ENCODE measurements at regions not wholly inside any gene's neighbourhood (a gene's known extent, or its start where the extent isn't known, plus 50 kb on each side); places are given as distances from the start of the nearest gene placed in this dataset.
"Not testable (repeated sequence)": the region's sequence is repeated elsewhere in the genome, so short reads cannot be mapped to it uniquely, and the experiment has no call there.

GRCh38 chr3:13137941-13138832, 65.0 kb upstream of the IQSEC1 start:
- DNase-seq (ENCODE audit: low read depth), result no peak

DNA sequence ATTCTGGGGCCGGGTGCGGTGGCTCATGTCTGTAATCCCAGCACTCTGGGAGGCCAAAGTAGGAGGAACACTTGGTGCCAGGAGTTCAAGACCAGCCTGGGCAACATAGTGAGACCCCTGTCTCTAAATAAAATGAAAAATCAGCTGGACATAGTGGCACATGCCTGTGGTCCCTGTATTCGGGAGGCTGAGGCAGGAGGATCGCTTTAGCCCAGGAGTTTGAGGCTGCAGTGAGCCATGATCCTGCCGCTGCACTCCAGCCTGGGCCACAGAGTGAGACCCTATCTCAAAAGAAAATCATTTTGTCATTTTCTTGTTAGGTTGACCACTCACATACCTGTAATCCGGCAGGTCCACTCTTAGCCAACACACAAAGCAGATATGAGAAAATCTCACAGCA, 63.6 kb upstream of the IQSEC1 start:
- not testable (repeated sequence) for DNase-seq (ENCODE audit: low read depth)

DNA sequence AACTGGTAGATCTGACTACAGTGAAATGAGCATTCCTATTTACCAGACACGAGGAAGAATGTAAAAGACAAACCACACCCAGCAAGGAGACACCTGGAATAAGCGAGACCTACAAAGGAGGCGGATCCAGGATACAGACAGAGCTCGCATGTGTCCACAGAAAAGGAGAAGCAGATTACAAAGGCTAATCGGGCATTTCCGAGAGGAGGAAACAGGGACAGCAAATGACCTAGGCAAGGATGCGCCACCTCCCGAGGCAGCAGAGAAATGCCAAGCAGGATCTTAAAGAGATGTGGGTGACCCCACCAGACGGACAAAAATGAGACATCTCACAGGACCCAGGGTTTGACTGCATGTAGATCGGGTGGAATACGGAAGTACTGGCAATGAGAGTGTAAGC, 63.2 kb upstream of the IQSEC1 start:
- no peak for DNase-seq (ENCODE audit: low read depth)

DNA sequence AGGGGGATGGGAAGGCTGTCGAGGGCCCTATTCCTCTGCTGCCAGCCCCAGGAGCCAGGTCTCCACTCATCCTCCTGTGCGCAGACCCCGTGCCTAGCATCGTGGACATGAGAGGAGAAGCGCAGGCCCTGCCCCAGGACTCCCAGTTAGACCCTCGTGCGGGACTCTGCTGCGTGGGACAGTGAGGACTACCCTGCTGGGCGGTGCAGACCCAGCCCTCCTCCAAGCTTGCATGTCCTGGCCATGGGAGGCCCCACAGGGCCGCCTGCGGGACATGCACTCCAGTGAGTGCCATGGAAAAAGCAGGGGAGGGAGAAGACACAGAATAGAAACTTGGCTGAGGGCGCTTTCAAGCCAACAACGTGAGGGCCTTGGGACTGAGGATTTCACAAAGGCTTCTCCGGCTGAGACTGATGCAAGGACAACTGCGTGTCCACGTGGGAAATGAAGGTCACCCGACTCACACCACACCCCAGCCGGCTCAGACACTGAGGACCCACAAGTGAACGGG, 62.6 kb upstream of the IQSEC1 start:
- no peak for DNase-seq (ENCODE audit: low read depth)

- DNase-seq (ENCODE audit: low read depth), result no peak
Measured at GRCh38 chr3:13135251-13135810, 62.1 kb upstream of the IQSEC1 start.

GRCh38 chr3:13134879-13135206, 61.6 kb upstream of the IQSEC1 start:
- no peak for DNase-seq (ENCODE audit: low read depth)

DNA sequence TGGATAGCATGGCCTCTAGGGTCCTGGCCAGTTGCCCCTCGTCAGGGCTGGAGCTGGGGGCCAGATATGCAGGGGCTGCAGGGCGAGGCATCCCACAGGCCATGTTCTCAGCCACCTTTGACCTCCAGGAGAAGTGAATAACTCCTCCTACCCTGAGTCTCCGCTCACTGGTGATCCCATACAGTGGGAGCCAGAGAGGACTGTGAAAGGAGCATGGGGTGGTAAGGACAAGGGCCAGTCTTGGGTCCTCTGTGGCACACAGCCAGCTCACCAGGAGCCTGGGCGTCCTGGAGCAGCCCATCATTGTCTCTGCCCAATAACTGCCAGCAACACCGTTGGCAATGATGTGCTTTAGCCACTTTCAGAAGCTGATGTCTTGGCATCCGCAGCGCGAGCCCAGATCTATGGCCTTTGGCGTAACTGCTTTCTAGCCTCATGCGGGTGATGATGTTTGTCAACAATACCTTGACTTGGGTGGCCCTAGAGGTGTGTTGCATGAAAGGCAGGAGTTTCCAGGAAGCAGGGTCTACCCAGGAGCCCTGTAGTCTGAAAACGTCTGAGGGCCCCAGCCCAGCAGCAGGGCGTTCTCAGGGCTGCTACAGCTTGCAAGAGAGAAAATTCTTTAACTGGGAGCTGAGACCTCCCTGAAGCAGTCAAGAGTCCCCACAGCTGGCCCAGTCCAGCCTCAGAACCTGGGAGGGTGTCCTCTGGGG, 61.1 kb upstream of the IQSEC1 start:
- DNase-seq (ENCODE audit: low read depth), result no peak

- DNase-seq (ENCODE audit: low read depth), result no peak
Measured at GRCh38 chr3:13133471-13133981, 60.3 kb upstream of the IQSEC1 start.

- DNase-seq (ENCODE audit: low read depth), result no peak
Measured at GRCh38 chr3:13132731-13133410, 59.6 kb upstream of the IQSEC1 start.

GRCh38 chr3:13132281-13132680, 59.1 kb upstream of the IQSEC1 start:
- no peak for DNase-seq (ENCODE audit: low read depth)

DNA sequence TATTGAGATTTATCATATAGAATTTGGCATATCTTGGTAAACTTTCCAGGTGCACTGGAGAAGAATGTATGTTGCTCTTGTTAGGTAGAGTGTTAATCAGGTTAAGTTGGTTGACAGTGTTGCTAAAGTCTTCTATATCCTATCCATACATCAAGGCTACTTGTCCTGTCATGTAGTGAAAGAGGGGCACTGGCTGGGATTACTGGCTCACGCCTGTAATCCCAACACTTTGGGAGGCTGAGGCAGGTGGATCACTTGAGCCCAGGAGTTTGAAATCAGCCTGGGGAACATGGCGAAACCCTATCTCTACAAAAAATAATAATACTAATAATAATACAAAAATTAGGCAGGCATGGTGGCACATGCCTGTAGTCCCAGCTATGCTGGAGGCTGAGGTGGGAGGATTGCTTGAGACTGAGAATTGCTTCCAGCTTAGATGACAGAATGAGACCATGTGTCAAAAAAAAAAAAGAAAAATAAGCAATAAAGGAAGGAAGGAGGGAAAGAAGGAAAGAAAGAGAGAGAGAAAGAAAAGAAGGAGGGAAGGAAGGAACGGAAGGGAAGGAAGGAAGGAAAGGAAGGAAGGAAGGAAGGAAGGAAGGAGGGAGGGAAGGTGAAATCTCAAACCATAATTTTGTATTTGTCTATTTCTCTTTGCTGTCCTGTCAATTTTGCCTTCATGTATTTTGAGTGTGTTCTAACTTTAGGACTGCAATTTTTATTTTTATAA, 57.4 kb upstream of the IQSEC1 start:
- no peak for DNase-seq (ENCODE audit: low read depth)

DNA sequence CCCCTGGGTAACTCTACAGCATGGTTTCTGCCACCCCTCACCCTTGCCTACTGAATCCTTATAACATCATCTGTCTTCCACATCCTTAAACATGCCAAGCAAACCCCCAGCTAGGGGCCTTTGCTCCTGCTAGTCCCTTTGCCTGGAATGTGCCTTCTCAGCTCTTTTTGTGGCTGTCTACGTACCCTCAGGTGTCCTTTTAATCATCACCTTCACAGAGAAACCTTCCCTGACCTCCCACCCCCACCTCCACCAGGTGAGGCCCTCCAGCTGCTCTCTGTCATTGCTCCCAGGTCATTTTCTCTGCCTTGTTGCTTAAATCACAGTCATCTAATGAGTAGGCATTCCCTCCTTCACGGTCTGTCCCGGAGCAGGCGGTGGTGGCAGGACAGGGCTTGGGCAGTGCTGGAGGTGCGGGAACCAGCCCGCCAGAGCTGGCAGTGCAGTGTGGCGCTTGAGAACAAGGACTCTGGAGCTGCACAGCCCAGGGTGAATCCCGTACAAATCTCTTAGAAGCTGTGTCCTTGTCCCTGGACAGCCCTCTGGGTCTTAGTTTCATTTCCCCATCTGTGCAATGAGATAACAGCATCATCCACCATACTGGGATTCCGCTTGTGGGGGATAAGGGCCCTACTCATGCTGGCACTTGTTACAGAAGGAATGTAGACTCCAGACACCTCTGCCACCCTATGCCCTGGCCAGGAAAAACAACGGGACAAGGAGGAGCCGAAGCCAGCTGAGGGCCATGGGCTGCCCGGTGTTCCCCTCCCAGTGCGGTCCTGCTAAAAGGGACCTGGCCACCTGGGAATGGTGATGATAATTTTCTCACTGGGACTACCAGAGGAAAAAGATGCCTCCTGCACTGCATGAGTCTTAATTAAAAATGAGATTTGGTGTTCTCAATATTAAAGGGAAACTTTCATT, 52.1 kb upstream of the IQSEC1 start:
- DNase-seq (ENCODE audit: low read depth), result no peak

- no peak for DNase-seq (ENCODE audit: low read depth)
Measured at GRCh38 chr3:13124631-13125030, 51.4 kb upstream of the IQSEC1 start.

DNA sequence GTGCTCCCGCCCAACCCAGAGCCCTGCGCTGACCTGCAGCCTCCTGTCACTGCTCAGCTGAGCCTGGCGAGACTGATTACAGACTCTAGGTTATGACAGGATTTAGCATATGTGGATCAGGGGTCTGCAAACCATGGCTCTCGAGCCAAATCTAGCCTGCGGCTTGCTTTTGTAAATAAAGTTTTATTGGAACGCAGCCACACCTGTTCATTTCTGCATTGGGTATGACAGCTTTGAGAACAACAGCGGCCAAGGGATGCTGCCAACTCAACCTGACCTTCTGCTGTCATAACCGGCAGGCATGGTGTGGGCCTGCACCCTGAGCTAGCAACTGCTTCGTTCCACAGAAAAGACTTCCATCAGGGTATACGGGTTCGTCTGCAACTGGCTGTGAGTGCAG, 50.5 kb upstream of the IQSEC1 start:
- no peak for DNase-seq (ENCODE audit: low read depth)

- no peak for DNase-seq (ENCODE audit: low read depth)
Measured at GRCh38 chr3:13123013-13123654, 49.9 kb upstream of the IQSEC1 start.

Data from RPMI7951 (cell line).